SK-N-MC (cell line): ENCODE measurements at regions not wholly inside any gene's neighbourhood (a gene's known extent, or its start where the extent isn't known, plus 50 kb on each side); places are given as distances from the start of the nearest gene placed in this dataset.

Source experiments
- DNase-seq: peaks from one replicate; pipeline ENCODE4 v3.0.0-alpha.2; 2011; ENCODE audit warnings: low read depth, low spot score
- H3K27ac ChIP-seq: fragments of 200-600 bp; sonication (generic); 2 replicates; pipeline ENCODE4 v1.5.1; 2016; ENCODE audit warnings: mixed run types
- H3K36me3 ChIP-seq: fragments of 200-600 bp; sonication (generic); 2 replicates; pipeline ENCODE4 v1.6.1; 2017; ENCODE audit warnings: antibody characterized with exemption, low read length, mixed read lengths; ENCODE audit not compliant: insufficient read depth
- H3K4me3 ChIP-seq: fragments of 200-600 bp; sonication (generic); 2 replicates; pipeline ENCODE4 v1.5.1; 2016
- H3K9ac ChIP-seq: fragments of 200-600 bp; sonication (generic); 2 replicates; pipeline ENCODE4 v1.8.0; 2017; ENCODE audit warnings: mixed run types, mixed read lengths; ENCODE audit not compliant: insufficient read length
- H3K9me3 ChIP-seq: fragments of 200-600 bp; sonication (generic); 2 replicates; pipeline ENCODE4 v1.6.1; 2017; ENCODE audit warnings: low read depth, mild to moderate bottlenecking, antibody characterized with exemption, low read length, moderate library complexity, mixed read lengths
- EZH2 ChIP-seq: fragments of 200-600 bp; sonication (generic); IDR thresholded peaks from one replicate; pipeline ENCODE4 v1.6.1; 2017; ENCODE audit warnings: antibody characterized with exemption
- FOXP2 ChIP-seq: optimal IDR thresholded peaks from 2 replicates; pipeline ENCODE3; 2011; ENCODE audit warnings: mild to moderate bottlenecking, moderate library complexity; ENCODE audit not compliant: insufficient read depth; ENCODE audit errors: extremely low read length, control extremely low read depth
- POLR2AphosphoS5 ChIP-seq: IDR thresholded peaks from 2 replicates; pipeline ENCODE4 v1.6.1; 2012; ENCODE audit warnings: mild to moderate bottlenecking, low read depth, low read length, borderline replicate concordance

DNA sequence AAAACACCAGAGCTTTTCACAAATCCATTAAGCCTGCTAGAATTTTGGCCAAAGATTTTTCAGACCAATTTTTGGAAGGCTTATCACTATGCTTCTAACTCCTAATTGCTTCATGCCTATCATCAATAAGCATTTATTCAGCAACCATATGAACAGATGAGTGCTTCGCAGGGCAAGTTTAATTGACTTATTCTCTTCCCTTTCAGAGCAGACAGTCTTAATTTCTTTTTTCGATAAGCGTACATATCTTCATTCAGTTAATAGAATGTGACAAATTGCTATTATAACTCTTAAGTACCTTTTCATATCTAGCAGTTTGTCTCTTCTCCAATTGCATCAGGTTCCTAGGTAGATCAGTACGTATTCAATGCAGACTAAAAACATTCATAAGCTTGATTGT lies 298.4 kb upstream of the ANO5 start:
- no peak overlapping the region for H3K4me3 ChIP-seq
- H3K9me3 ChIP-seq: no peaks in the 10 kb centered on the region
- no peaks in the 10 kb centered on the region for H3K36me3 ChIP-seq
- DNase-seq: no peak
- H3K9ac ChIP-seq: no peak overlapping the region
- TF ChIP-seq EZH2 (no peak), POLR2AphosphoS5 (no peak)
- H3K27ac ChIP-seq: no peak overlapping the region

- DNase-seq: no peak
- Histone ChIP-seq H3K4me3 (no peak overlapping the region), H3K9ac (no peak overlapping the region), H3K36me3 (no peaks in the 10 kb centered on the region), H3K9me3 (no peaks in the 10 kb centered on the region), H3K27ac (no peak overlapping the region)
- no peak for TF ChIP-seq EZH2
- TF ChIP-seq POLR2AphosphoS5: no peak
- TF ChIP-seq FOXP2: no peak
Measured at GRCh38 chr11:21895686-21896085, 297.2 kb upstream of the ANO5 start.

DNA sequence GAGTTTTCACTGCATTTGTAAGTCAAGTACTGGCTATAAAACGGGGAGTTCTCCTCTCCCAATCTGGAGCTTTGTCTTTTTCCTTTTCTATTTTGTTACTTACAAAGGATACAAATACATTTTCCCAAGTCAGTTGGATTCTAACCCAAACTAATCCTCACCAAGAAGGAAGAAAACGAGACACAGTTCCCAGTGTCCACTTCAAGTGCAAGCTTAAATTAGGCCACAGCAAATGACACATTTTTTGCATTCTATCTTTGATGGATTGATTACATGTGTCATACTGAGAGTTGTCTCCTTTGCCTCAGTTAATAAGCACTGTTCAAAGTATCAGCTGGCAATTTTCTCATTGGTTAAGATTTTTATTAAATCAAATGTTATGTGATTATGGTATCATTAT lies 296.7 kb upstream of the ANO5 start:
- TF ChIP-seq FOXP2 (no peak), EZH2 (no peak), POLR2AphosphoS5 (no peak)
- Histone ChIP-seq H3K4me3 (no peak overlapping the region), H3K9ac (no peak overlapping the region), H3K36me3 (no peaks in the 10 kb centered on the region), H3K9me3 (no peaks in the 10 kb centered on the region), H3K27ac (no peak overlapping the region)
- DNase-seq: no peak

GRCh38 chr11:21896746-21897602 lies 295.9 kb upstream of the ANO5 start:
- Histone ChIP-seq H3K27ac (peak overlapping the region; percentile 71), H3K9ac (no peak overlapping the region), H3K9me3 (no peaks in the 10 kb centered on the region), H3K36me3 (no peaks in the 10 kb centered on the region), H3K4me3 (peak overlapping the region; percentile 47)
- peak; percentile 75 for DNase-seq
- TF ChIP-seq EZH2: no peak
- TF ChIP-seq FOXP2: no peak
- no peak for TF ChIP-seq POLR2AphosphoS5

GRCh38 chr11:21897752-21898151 lies 295.1 kb upstream of the ANO5 start:
- TF ChIP-seq POLR2AphosphoS5 (no peak), EZH2 (no peak), FOXP2 (no peak)
- Histone ChIP-seq H3K9ac (no peak overlapping the region), H3K36me3 (no peaks in the 10 kb centered on the region), H3K27ac (peak overlapping the region; percentile 71), H3K4me3 (peak overlapping the region; percentile 47), H3K9me3 (no peaks in the 10 kb centered on the region)
- no peak for DNase-seq

DNA sequence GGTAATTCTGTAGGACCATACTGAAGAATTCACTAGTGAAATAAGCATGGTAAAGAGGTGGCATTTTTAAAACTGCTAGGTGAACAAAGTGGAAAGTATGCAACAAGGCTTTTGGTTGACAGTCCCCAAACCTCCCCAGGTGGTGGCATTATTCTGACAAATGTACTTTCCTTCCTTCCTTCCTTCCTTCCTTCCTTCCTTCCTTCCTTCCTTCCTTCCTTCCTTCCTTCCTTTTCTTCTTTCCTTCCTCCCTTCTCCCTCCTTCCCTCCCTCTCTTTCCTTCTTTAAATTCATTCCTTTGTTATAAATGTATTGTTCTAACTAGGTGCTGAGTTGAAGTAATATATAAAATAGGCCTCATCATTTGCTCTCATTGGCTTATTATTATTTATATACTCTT lies 284.7 kb upstream of the ANO5 start:
- peak; percentile 85 for DNase-seq
- H3K4me3 ChIP-seq: no peak overlapping the region
- H3K27ac ChIP-seq: peak overlapping the region; percentile 91
- no peak overlapping the region for H3K9ac ChIP-seq
- TF ChIP-seq POLR2AphosphoS5 (peak; percentile 18; the same call in 1 of the 2 replicates), EZH2 (no peak)
- no peaks in the 10 kb centered on the region for H3K9me3 ChIP-seq
- no peaks in the 10 kb centered on the region for H3K36me3 ChIP-seq

- peak overlapping the region; percentile 37; the same call in 1 of the 2 replicates for H3K4me3 ChIP-seq
- no peaks in the 10 kb centered on the region for H3K9me3 ChIP-seq
- DNase-seq: no peak
- no peak overlapping the region for H3K9ac ChIP-seq
- H3K36me3 ChIP-seq: no peaks in the 10 kb centered on the region
- H3K27ac ChIP-seq: peak overlapping the region; percentile 91
- TF ChIP-seq FOXP2 (no peak), POLR2AphosphoS5 (no peak), EZH2 (no peak)
Measured at GRCh38 chr11:21909145-21909544, 283.7 kb upstream of the ANO5 start.

DNA sequence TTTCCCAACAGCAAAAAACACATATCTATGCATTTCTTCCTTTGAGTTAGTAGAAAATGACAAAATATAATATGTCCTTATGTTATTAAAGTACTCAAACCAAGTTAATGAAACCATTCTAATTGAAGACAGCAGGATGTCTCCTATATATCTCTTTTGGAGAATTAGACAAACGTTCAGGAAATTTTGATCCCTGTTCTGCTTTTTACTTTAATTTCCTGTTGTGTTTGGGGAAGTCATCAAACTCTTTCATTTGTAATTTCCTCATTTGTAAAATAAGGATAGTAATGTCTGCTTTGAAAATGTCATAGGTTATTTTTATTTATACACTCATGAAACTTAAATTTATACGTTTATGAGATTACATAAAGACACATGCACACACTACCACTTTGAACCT lies 281.8 kb upstream of the ANO5 start:
- Histone ChIP-seq H3K4me3 (peak overlapping the region; percentile 20; the same call in 1 of the 2 replicates), H3K9ac (no peak overlapping the region), H3K36me3 (no peaks in the 10 kb centered on the region), H3K9me3 (no peaks in the 10 kb centered on the region), H3K27ac (peak overlapping the region; percentile 62)
- TF ChIP-seq FOXP2 (no peak), POLR2AphosphoS5 (no peak), EZH2 (no peak)
- no peak for DNase-seq

GRCh38 chr11:21912285-21912684 lies 280.6 kb upstream of the ANO5 start:
- Histone ChIP-seq H3K36me3 (no peaks in the 10 kb centered on the region), H3K27ac (no peak overlapping the region), H3K9ac (no peak overlapping the region), H3K9me3 (no peaks in the 10 kb centered on the region), H3K4me3 (no peak overlapping the region)
- TF ChIP-seq FOXP2 (no peak), POLR2AphosphoS5 (no peak), EZH2 (no peak)
- no peak for DNase-seq
